ENCODE measurements at regions not wholly inside any gene's neighbourhood (a gene's known extent, or its start where the extent isn't known, plus 50 kb on each side); places are given as distances from the start of the nearest gene placed in this dataset.
A peak's percentile ranks its signal among the peaks of the same experiment; 100 is the strongest.
"Not testable (repeated sequence)": the region's sequence is repeated elsewhere in the genome, so short reads cannot be mapped to it uniquely, and the experiment has no call there.

- DNase-seq: peak in 10 of 58 donors; percentile 4 to 72 (median 18)
Observed at GRCh38 chr3:153028381-153028780, 133.6 kb upstream of the RAP2B start.

GRCh38 chr3:153029350-153029749, 132.7 kb upstream of the RAP2B start:
- DNase-seq: peak in 40 of 58 donors; percentile 4 to 64 (median 28)

- DNase-seq: no peak
Observed at GRCh38 chr3:153032891-153033290, 129.1 kb upstream of the RAP2B start.

- no peak for DNase-seq
Observed at GRCh38 chr3:153036846-153037245, 125.2 kb upstream of the RAP2B start.

- no peak for DNase-seq
Observed at GRCh38 chr3:153038367-153038766, 123.7 kb upstream of the RAP2B start.

GRCh38 chr3:153038779-153039178, 123.2 kb upstream of the RAP2B start:
- no peak for DNase-seq

- no peak for DNase-seq
Observed at GRCh38 chr3:153041181-153041580, 120.8 kb upstream of the RAP2B start.

GRCh38 chr3:153042088-153042487, 119.9 kb upstream of the RAP2B start:
- DNase-seq: no peak

GRCh38 chr3:153043729-153044328, 118.2 kb upstream of the RAP2B start:
- no peak for DNase-seq

GRCh38 chr3:153045150-153045549, 116.9 kb upstream of the RAP2B start:
- no peak for DNase-seq

- DNase-seq: no peak
Observed at GRCh38 chr3:153050978-153051377, 111.0 kb upstream of the RAP2B start.

- no peak for DNase-seq
Observed at GRCh38 chr3:153051427-153052095, 110.5 kb upstream of the RAP2B start.

GRCh38 chr3:153052096-153052460, 109.9 kb upstream of the RAP2B start:
- DNase-seq: no peak

- no peak for DNase-seq
Observed at GRCh38 chr3:153055217-153055616, 106.8 kb upstream of the RAP2B start.

- DNase-seq: no peak
Observed at GRCh38 chr3:153055779-153056178, 106.2 kb upstream of the RAP2B start.

- DNase-seq: not testable (repeated sequence)
Observed at GRCh38 chr3:153058031-153058688, 103.9 kb upstream of the RAP2B start.

GRCh38 chr3:153060346-153060745, 101.7 kb upstream of the RAP2B start:
- no peak for DNase-seq

GRCh38 chr3:153061938-153062528, 100.0 kb upstream of the RAP2B start:
- DNase-seq: no peak

- no peak for DNase-seq
Observed at GRCh38 chr3:153063337-153063736, 98.7 kb upstream of the RAP2B start.

- no peak for DNase-seq
Observed at GRCh38 chr3:153066983-153067382, 95.0 kb upstream of the RAP2B start.

GRCh38 chr3:153069598-153070510, 92.2 kb upstream of the RAP2B start:
- DNase-seq: no peak
